ENCODE measurements at regions not wholly inside any gene's neighbourhood (a gene's known extent, or its start where the extent isn't known, plus 50 kb on each side); places are given as distances from the start of the nearest gene placed in this dataset.

DNA sequence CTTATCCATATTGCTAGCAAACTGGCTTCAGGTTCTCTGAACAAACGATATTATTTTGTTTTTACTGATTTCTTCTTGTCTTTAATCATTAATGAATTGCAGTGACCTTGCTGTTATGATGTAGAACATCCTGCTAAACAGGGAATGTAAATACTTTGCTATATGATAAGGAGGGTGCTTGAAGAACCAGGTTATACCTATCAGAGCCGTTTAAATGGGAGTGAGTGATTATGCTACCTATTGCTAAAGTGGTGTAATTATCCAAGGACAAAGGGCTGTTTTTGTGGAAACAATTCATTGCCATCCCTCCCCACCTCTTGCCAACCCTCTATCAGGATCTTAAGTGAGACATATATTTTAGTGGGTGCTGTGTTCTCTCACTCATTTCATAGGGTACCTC lies 788.9 kb downstream of the RPA4 start:
- Histone ChIP-seq H4K20me1 (replicated peaks in 1 of 2; ENCODE audit: control insufficient read depth in 1 of 2, insufficient read depth in 2 of 2, low read length in 2 of 2) (no peaks in the 10 kb centered on the region), H3K4me1 (replicated peaks in 1 of 4; ENCODE audit: control insufficient read depth in 3 of 4, insufficient read depth in 4 of 4, low read length in 3 of 4) (no peaks in the 10 kb centered on the region), H3K4ac (replicated peaks; ENCODE audit: insufficient read length, low read depth, low read length) (no peak overlapping the region), H3K18ac (ENCODE audit: extremely low read depth, low read length) (no peak overlapping the region), H4K8ac (ENCODE audit: extremely low read depth, insufficient read depth, low read length) (no peak overlapping the region), H3K4me2 (ENCODE audit: insufficient read depth in 1 of 2, low read depth in 2 of 2, low read length in 2 of 2) (no peak overlapping the region), H2BK12ac (ENCODE audit: low read depth, low read length) (no peak overlapping the region), H4K91ac (replicated peaks; ENCODE audit: insufficient read length, low read length) (no peak overlapping the region), H2BK15ac (ENCODE audit: low read length) (no peak overlapping the region), H2AFZ (ENCODE audit: low read length) (no peak overlapping the region), H3K14ac (ENCODE audit: insufficient read length) (no peak overlapping the region), H2BK5ac (ENCODE audit: low read depth, low read length) (no peak overlapping the region), H3K23me2 (ENCODE audit: low read depth, low read length) (no peaks in the 10 kb centered on the region), H3K56ac (replicated peaks; ENCODE audit: insufficient read length, low read depth, low read length) (no peak overlapping the region), H2BK120ac (replicated peaks; ENCODE audit: low read depth, low read length) (no peak overlapping the region), H3K27me3 (replicated peaks in 1 of 4; ENCODE audit: control insufficient read depth in 3 of 4, extremely low read depth in 1 of 4, insufficient read depth in 3 of 4, low read length in 3 of 4) (no peaks in the 10 kb centered on the region), H3K23ac (ENCODE audit: insufficient read length) (no peak overlapping the region), H3K9me3 (ENCODE audit: insufficient read depth in 2 of 2, low read depth in 1 of 2, low read length in 1 of 2) (no peaks in the 10 kb centered on the region), H3K79me1 (ENCODE audit: low read depth, low read length) (no peaks in the 10 kb centered on the region), H2BK20ac (ENCODE audit: low read length) (no peak overlapping the region), H4K5ac (ENCODE audit: insufficient read length, low read depth, low read length) (no peak overlapping the region), H2AK5ac (ENCODE audit: low read depth, low read length) (no peak overlapping the region), H3K9ac (replicated peaks in 1 of 4; ENCODE audit: extremely low read depth in 1 of 4, low read depth in 3 of 4, low read length in 3 of 4) (no peak overlapping the region), H3K79me2 (ENCODE audit: control insufficient read depth in 1 of 2, insufficient read depth in 2 of 2, low read length in 2 of 2) (no peaks in the 10 kb centered on the region), H3K27ac (ENCODE audit: low read depth, low read length) (no peak overlapping the region), H3K4me3 (ENCODE audit: extremely low read depth in 1 of 4, insufficient read depth in 2 of 4, low read depth in 3 of 4, low read length in 4 of 4) (no peak overlapping the region), H3K36me3 (ENCODE audit: control insufficient read depth in 2 of 4, insufficient read depth in 4 of 4, low read length in 3 of 4) (no peaks in the 10 kb centered on the region)
- TF ChIP-seq CBX5 (IDR thresholded peaks at IDR 0.05; ENCODE audit: low read depth, low read length) (no peak), HDAC6 (IDR thresholded peaks at IDR 0.05; ENCODE audit: low read depth, low read length) (no peak), CEBPB (IDR thresholded peaks at IDR 0.05; ENCODE audit: low read depth, low read length) (no peak), BCL11A (IDR thresholded peaks at IDR 0.05; ENCODE audit: low read depth in 2 of 2, low read length in 2 of 2) (no peak), TAF7 (optimal IDR thresholded peaks at IDR 0.05; ENCODE audit: borderline replicate concordance, low read depth, low read length) (no peak), ASH2L (IDR thresholded peaks at IDR 0.05; ENCODE audit: low read length) (no peak), TBP (IDR thresholded peaks at IDR 0.05; ENCODE audit: low read depth, low read length) (no peak), RBBP5 (IDR thresholded peaks at IDR 0.05; ENCODE audit: borderline replicate concordance, low read depth, low read length) (no peak)
- POLR2A ChIA-PET (ENCODE audit: partially characterized antibody) = no interaction called here
- DNase-seq (ENCODE audit: low read depth in 1 of 2, low spot score in 2 of 2) = no peak
- no peak for FAIRE-seq
- 94% methylated on average over 2 of the region's 2 CpGs; no CpG with 5 or more reads in 1 of the 2 experiments for WGBS, 2 experiments (ENCODE audit: extremely low coverage in 1 of 2, insufficient coverage in 1 of 2, insufficient read length in 1 of 2, insufficient replicate concordance in 2 of 2, low coverage in 1 of 2, low lambda C conversion rate in 2 of 2, missing lambda C conversion rate in 1 of 2)
- CTCF ChIA-PET (ENCODE audit: partially characterized antibody) = no interaction called here
